Esophagus (tissue), 2 donors: ENCODE measurements at regions not wholly inside any gene's neighbourhood (a gene's known extent, or its start where the extent isn't known, plus 50 kb on each side); places are given as distances from the start of the nearest gene placed in this dataset.
"Not testable (repeated sequence)": the region's sequence is repeated elsewhere in the genome, so short reads cannot be mapped to it uniquely, and the experiment has no call there.

Experiments
- H3K27ac ChIP-seq, 2 donors: one replicate each; pipeline ENCODE4 v1.5.1; 2013; ENCODE audit warnings: low read depth in 2 of 2, mild to moderate bottlenecking in 2 of 2, inconsistent platforms in 1 of 2, low read length in 1 of 2, moderate library complexity in 1 of 2
- H3K27me3 ChIP-seq, 2 donors: one replicate each; pipeline ENCODE4 v1.6.1; 2013; ENCODE audit warnings: low read length in 2 of 2, control low read depth in 1 of 2, mild to moderate bottlenecking in 1 of 2; ENCODE audit not compliant: insufficient read depth in 2 of 2, control insufficient read depth in 1 of 2
- H3K36me3 ChIP-seq, 2 donors: one replicate each; pipeline ENCODE4 v1.6.1; 2013; ENCODE audit warnings: low read length in 1 of 2; ENCODE audit not compliant: control insufficient read depth in 2 of 2, insufficient read depth in 2 of 2
- H3K4me1 ChIP-seq, 2 donors: one replicate each; pipeline ENCODE4 v1.6.1; 2013; ENCODE audit warnings: low read length in 1 of 2; ENCODE audit not compliant: control insufficient read depth in 2 of 2, insufficient read depth in 2 of 2
- H3K4me3 ChIP-seq, 2 donors: one replicate each; pipeline ENCODE4 v1.5.1; 2013; ENCODE audit warnings: low read length in 2 of 2, mild to moderate bottlenecking in 2 of 2, low read depth in 1 of 2, moderate library complexity in 1 of 2
- H3K9me3 ChIP-seq, 2 donors: one replicate each; pipeline ENCODE4 v1.6.1; 2013; ENCODE audit warnings: mild to moderate bottlenecking in 2 of 2, low read depth in 1 of 2, low read length in 1 of 2, moderate library complexity in 1 of 2; ENCODE audit not compliant: control insufficient read depth in 2 of 2, insufficient read depth in 1 of 2
- WGBS, 2 donors: extraction: QIAGEN DNeasy Blood & Tissue Kit; methylation state at CpG; one replicate each; pipeline ENCODE4 v1.1.7; 2013; 5-methylcytosine and 5-hydroxymethylcytosine counted together
- donor health status: healthy with polysubstance abuse.
- donor health status: Bipolar disorder and iron deficiency.

- no peak overlapping the region for H3K4me3 ChIP-seq
- H3K9me3 ChIP-seq: no peaks in the 10 kb centered on the region
- 52 to 58% methylated on average over 2 of the region's 2 CpGs for WGBS, 2 donors
- no peaks in the 10 kb centered on the region for H3K27me3 ChIP-seq
- H3K4me1 ChIP-seq: no peaks in the 10 kb centered on the region
- H3K27ac ChIP-seq: no peak overlapping the region
- no peaks in the 10 kb centered on the region for H3K36me3 ChIP-seq
Measured at GRCh38 chr5:152601806-152602732, 197.0 kb upstream of the NMUR2 start.

- not testable (repeated sequence) for H3K36me3 ChIP-seq, H3K27ac ChIP-seq
- 74 to 86% methylated on average over 4 of the region's 4 CpGs for WGBS, 2 donors
Measured at GRCh38 chr5:152606050-152606449, 201.0 kb upstream of the NMUR2 start.

GRCh38 chr5:152606776-152607364 is 201.8 kb upstream of the NMUR2 start:
- Histone ChIP-seq H3K4me3 (no peak overlapping the region), H3K36me3 (no peaks in the 10 kb centered on the region), H3K27me3 (no peaks in the 10 kb centered on the region), H3K4me1 (no peaks in the 10 kb centered on the region), H3K27ac (no peak overlapping the region), H3K9me3 (no peaks in the 10 kb centered on the region)
- WGBS, 2 donors: 79 to 86% methylated on average over 1 of the region's 1 CpG

More at GRCh38 chr5:152606050-152606449, 201.0 kb upstream of the NMUR2 start:
- not testable (repeated sequence) for H3K4me3 ChIP-seq, H3K4me1 ChIP-seq, H3K27me3 ChIP-seq, H3K9me3 ChIP-seq

- 49 to 64% methylated on average over 3 of the region's 3 CpGs for WGBS, 2 donors
Measured at GRCh38 chr5:152607401-152608160, 202.5 kb upstream of the NMUR2 start.

GRCh38 chr5:152608458-152608857 is 203.4 kb upstream of the NMUR2 start:
- Histone ChIP-seq H3K9me3 (no peaks in the 10 kb centered on the region), H3K27ac (no peak overlapping the region), H3K27me3 (no peaks in the 10 kb centered on the region), H3K36me3 (no peaks in the 10 kb centered on the region), H3K4me1 (no peaks in the 10 kb centered on the region), H3K4me3 (no peak overlapping the region)
- 55 to 58% methylated on average over 3 of the region's 3 CpGs for WGBS, 2 donors

More at GRCh38 chr5:152607401-152608160, 202.5 kb upstream of the NMUR2 start:
- no peak overlapping the region for H3K4me3 ChIP-seq
- H3K36me3 ChIP-seq: no peaks in the 10 kb centered on the region
- no peaks in the 10 kb centered on the region for H3K4me1 ChIP-seq
- no peaks in the 10 kb centered on the region for H3K9me3 ChIP-seq
- H3K27me3 ChIP-seq: no peaks in the 10 kb centered on the region
- H3K27ac ChIP-seq: no peak overlapping the region

GRCh38 chr5:152619756-152620155 is 214.7 kb upstream of the NMUR2 start:
- 54 to 56% methylated on average over 2 of the region's 2 CpGs for WGBS, 2 donors
- Histone ChIP-seq H3K4me1 (no peaks in the 10 kb centered on the region), H3K27ac (no peak overlapping the region), H3K36me3 (no peaks in the 10 kb centered on the region), H3K4me3 (no peak overlapping the region), H3K27me3 (no peaks in the 10 kb centered on the region), H3K9me3 (no peaks in the 10 kb centered on the region)

- H3K4me1 ChIP-seq: no peaks in the 10 kb centered on the region
- H3K27me3 ChIP-seq: no peaks in the 10 kb centered on the region
- no peak overlapping the region for H3K4me3 ChIP-seq
- H3K36me3 ChIP-seq: no peaks in the 10 kb centered on the region
- no peaks in the 10 kb centered on the region for H3K9me3 ChIP-seq
- H3K27ac ChIP-seq: no peak overlapping the region
Measured at GRCh38 chr5:152622628-152623027, 217.5 kb upstream of the NMUR2 start.

GRCh38 chr5:152623951-152624350 is 218.9 kb upstream of the NMUR2 start:
- H3K4me1 ChIP-seq: no peaks in the 10 kb centered on the region
- 81 to 97% methylated on average over 1 of the region's 1 CpG for WGBS, 2 donors
- no peaks in the 10 kb centered on the region for H3K36me3 ChIP-seq
- no peak overlapping the region for H3K4me3 ChIP-seq
- H3K9me3 ChIP-seq: no peaks in the 10 kb centered on the region
- H3K27ac ChIP-seq: no peak overlapping the region
- no peaks in the 10 kb centered on the region for H3K27me3 ChIP-seq

GRCh38 chr5:152625696-152626095 is 220.6 kb upstream of the NMUR2 start:
- H3K36me3 ChIP-seq: no peaks in the 10 kb centered on the region
- H3K27me3 ChIP-seq: no peaks in the 10 kb centered on the region

More at GRCh38 chr5:152625696-152626095, 220.6 kb upstream of the NMUR2 start:
- Histone ChIP-seq H3K4me3 (no peak overlapping the region), H3K4me1 (no peaks in the 10 kb centered on the region), H3K27ac (no peak overlapping the region), H3K9me3 (no peaks in the 10 kb centered on the region)
- WGBS, 2 donors: 79 to 86% methylated on average over 3 of the region's 3 CpGs
